ENCODE measurements at regions not wholly inside any gene's neighbourhood (a gene's known extent, or its start where the extent isn't known, plus 50 kb on each side); places are given as distances from the start of the nearest gene placed in this dataset.
"Not testable (repeated sequence)": the region's sequence is repeated elsewhere in the genome, so short reads cannot be mapped to it uniquely, and the experiment has no call there.

DNA sequence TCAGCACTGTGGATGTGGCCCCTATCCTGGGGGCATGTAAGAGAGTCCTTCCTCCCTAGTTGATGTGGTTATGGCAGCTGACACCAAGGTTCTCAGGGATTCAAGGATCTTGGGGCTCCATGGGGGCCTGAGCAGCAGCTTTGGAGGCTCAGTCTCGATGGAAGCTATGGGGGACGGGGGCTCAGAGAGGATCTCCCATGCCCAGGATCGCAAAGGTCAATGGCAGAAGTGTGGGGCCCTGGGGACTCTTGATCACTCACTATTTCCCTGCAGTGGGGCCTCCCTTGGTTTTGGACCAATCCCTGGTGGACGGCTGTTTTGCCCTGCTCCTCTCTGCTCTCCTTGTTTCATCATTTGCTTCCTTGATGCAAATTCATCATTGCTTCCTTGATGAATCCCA, 885.9 kb downstream of the CDH8 start:
- Mint-ChIP-seq H3K4me3 (no peak overlapping the region), H3K4me1 (ENCODE audit: low read depth) (no peaks in the 10 kb centered on the region), H3K9me3 (peaks cover 40% of the 10 kb centered on the region), H3K27me3 (ENCODE audit: low read depth) (no peaks in the 10 kb centered on the region), H3K36me3 (ENCODE audit: low read depth) (no peaks in the 10 kb centered on the region), H3K27ac (no peak overlapping the region)
- DNase-seq (ENCODE audit: low spot score), result no peak

GRCh38 chr16:61149709-61150108, 886.5 kb downstream of the CDH8 start:
- no peaks in the 10 kb centered on the region for H3K4me1 Mint-ChIP-seq (ENCODE audit: low read depth)
- no peak for DNase-seq (ENCODE audit: low spot score)
- H3K27ac Mint-ChIP-seq, result no peak overlapping the region

DNA sequence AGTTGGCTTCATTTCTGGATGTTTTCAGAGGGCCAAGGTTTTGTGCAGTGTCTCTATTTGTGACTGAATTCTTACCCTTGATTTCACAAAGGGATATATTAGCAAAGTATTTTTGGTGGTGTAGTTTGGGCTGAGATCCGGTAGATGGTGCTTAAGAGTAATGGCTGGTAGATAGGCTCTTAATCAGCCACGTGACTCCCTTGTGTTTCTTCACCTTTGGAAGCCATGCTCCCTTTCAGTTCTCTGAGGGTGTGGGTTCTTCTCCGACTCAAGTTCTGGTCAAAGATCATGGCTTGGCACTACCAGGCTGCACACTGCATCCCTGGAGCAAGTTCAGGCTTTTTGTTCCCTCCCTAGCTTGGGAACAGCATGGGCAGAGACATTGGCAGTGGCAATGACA, 887.3 kb downstream of the CDH8 start:
- Mint-ChIP-seq H3K4me3 (no peak overlapping the region), H3K27me3 (ENCODE audit: low read depth) (no peaks in the 10 kb centered on the region), H3K4me1 (ENCODE audit: low read depth) (no peaks in the 10 kb centered on the region), H3K27ac (no peak overlapping the region), H3K36me3 (ENCODE audit: low read depth) (no peaks in the 10 kb centered on the region), H3K9me3 (peaks cover 47% of the 10 kb centered on the region)
- no peak for DNase-seq (ENCODE audit: low spot score)

More at GRCh38 chr16:61149709-61150108, 886.5 kb downstream of the CDH8 start:
- Mint-ChIP-seq H3K27me3 (ENCODE audit: low read depth) (no peaks in the 10 kb centered on the region), H3K36me3 (ENCODE audit: low read depth) (no peaks in the 10 kb centered on the region), H3K4me3 (no peak overlapping the region), H3K9me3 (peaks cover 40% of the 10 kb centered on the region)

- H3K4me3 Mint-ChIP-seq, result no peak overlapping the region
- H3K4me1 Mint-ChIP-seq (ENCODE audit: low read depth), result no peaks in the 10 kb centered on the region
- no peak overlapping the region for H3K27ac Mint-ChIP-seq
- no peaks in the 10 kb centered on the region for H3K36me3 Mint-ChIP-seq (ENCODE audit: low read depth)
- H3K9me3 Mint-ChIP-seq, result peaks cover 63% of the 10 kb centered on the region
- no peaks in the 10 kb centered on the region for H3K27me3 Mint-ChIP-seq (ENCODE audit: low read depth)
- no peak for DNase-seq (ENCODE audit: low spot score)
These were observed 889.8 kb downstream of the CDH8 start for GRCh38 chr16:61146429-61146828.

DNA sequence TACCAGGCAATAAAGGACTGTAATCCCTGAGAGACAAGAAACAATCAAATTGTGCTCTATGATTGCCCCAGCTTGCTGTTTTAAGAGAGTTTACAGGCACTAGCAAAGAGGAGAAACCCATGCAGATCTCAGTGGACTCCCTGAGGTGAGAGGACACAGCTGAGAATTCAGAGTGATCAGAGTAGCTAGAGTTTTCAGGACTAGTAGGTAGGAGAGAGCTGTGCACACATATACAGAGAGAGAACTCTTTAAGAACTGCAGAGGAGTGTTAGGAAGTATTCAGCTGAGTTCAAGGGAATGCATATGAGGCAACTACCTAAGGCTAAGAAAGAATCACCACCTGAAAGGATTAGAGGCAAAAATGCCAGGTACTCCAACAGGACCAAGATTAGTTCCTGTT, 904.8 kb downstream of the CDH8 start:
- Mint-ChIP-seq H3K4me1 (ENCODE audit: low read depth) (no peaks in the 10 kb centered on the region), H3K27ac (no peak overlapping the region), H3K9me3 (peaks cover 45% of the 10 kb centered on the region), H3K4me3 (no peak overlapping the region), H3K27me3 (ENCODE audit: low read depth) (no peaks in the 10 kb centered on the region), H3K36me3 (ENCODE audit: low read depth) (no peaks in the 10 kb centered on the region)
- no peak for DNase-seq (ENCODE audit: low spot score)

- H3K27me3 Mint-ChIP-seq (ENCODE audit: low read depth), result no peaks in the 10 kb centered on the region
- H3K4me3 Mint-ChIP-seq, result no peak overlapping the region
- no peak for DNase-seq (ENCODE audit: low spot score)
- no peak overlapping the region for H3K27ac Mint-ChIP-seq
- H3K4me1 Mint-ChIP-seq (ENCODE audit: low read depth), result no peaks in the 10 kb centered on the region
- peaks cover 45% of the 10 kb centered on the region for H3K9me3 Mint-ChIP-seq
- no peaks in the 10 kb centered on the region for H3K36me3 Mint-ChIP-seq (ENCODE audit: low read depth)
These were observed 907.5 kb downstream of the CDH8 start for GRCh38 chr16:61128545-61129323.

- DNase-seq (ENCODE audit: low spot score), result no peak
- Mint-ChIP-seq H3K4me3 (no peak overlapping the region), H3K4me1 (ENCODE audit: low read depth) (no peaks in the 10 kb centered on the region), H3K36me3 (ENCODE audit: low read depth) (no peaks in the 10 kb centered on the region), H3K27ac (no peak overlapping the region), H3K9me3 (peaks cover 30% of the 10 kb centered on the region), H3K27me3 (ENCODE audit: low read depth) (no peaks in the 10 kb centered on the region)
These were observed 930.7 kb downstream of the CDH8 start for GRCh38 chr16:61105544-61105943.

- no peak for DNase-seq (ENCODE audit: low spot score)
- Mint-ChIP-seq H3K36me3 (ENCODE audit: low read depth) (no peaks in the 10 kb centered on the region), H3K27me3 (ENCODE audit: low read depth) (no peaks in the 10 kb centered on the region), H3K27ac (no peak overlapping the region), H3K4me1 (ENCODE audit: low read depth) (no peaks in the 10 kb centered on the region), H3K9me3 (peaks cover 43% of the 10 kb centered on the region), H3K4me3 (no peak overlapping the region)
These were observed 937.7 kb downstream of the CDH8 start for GRCh38 chr16:61098505-61098904.

DNA sequence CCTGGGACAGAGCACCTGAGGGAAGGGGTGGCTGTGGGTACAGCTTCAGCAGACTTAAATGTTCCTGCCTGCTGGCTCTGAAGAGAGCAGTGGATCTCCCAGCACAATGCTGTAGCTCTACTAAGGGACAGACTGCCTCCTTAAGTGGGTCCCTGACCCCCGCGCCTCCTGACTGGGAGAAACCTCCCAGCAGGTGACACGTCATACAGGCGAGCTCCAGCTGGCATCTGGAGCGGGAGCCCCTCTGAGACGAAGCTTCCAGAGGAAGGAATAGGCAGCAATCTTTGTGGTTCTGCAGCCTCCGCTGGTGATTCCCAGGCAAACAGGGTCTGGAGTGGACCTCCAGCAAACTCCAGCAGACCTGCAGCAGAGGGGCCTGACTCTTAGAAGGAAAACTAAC, 944.9 kb downstream of the CDH8 start:
- not testable (repeated sequence) for H3K27ac Mint-ChIP-seq; DNase-seq (ENCODE audit: low spot score); H3K27me3 Mint-ChIP-seq (ENCODE audit: low read depth); H3K36me3 Mint-ChIP-seq (ENCODE audit: low read depth); H3K4me3 Mint-ChIP-seq; H3K4me1 Mint-ChIP-seq (ENCODE audit: low read depth)
- peaks cover 58% of the 10 kb centered on the region for H3K9me3 Mint-ChIP-seq

GRCh38 chr16:61083711-61084110, 952.5 kb downstream of the CDH8 start:
- no peaks in the 10 kb centered on the region for H3K4me1 Mint-ChIP-seq (ENCODE audit: low read depth)
- no peak for DNase-seq (ENCODE audit: low spot score)
- H3K9me3 Mint-ChIP-seq, result peaks cover 45% of the 10 kb centered on the region
- no peak overlapping the region for H3K4me3 Mint-ChIP-seq
- no peaks in the 10 kb centered on the region for H3K27me3 Mint-ChIP-seq (ENCODE audit: low read depth)
- no peaks in the 10 kb centered on the region for H3K36me3 Mint-ChIP-seq (ENCODE audit: low read depth)
- no peak overlapping the region for H3K27ac Mint-ChIP-seq

- no peaks in the 10 kb centered on the region for H3K36me3 Mint-ChIP-seq (ENCODE audit: low read depth)
- no peaks in the 10 kb centered on the region for H3K27me3 Mint-ChIP-seq (ENCODE audit: low read depth)
- DNase-seq (ENCODE audit: low spot score), result no peak
- H3K27ac Mint-ChIP-seq, result no peak overlapping the region
- H3K4me1 Mint-ChIP-seq (ENCODE audit: low read depth), result no peaks in the 10 kb centered on the region
- H3K4me3 Mint-ChIP-seq, result no peak overlapping the region
- H3K9me3 Mint-ChIP-seq, result peaks cover 38% of the 10 kb centered on the region
These were observed 961.9 kb downstream of the CDH8 start for GRCh38 chr16:61074324-61074723.

GRCh38 chr16:61057635-61058034, 978.6 kb downstream of the CDH8 start:
- H3K4me3 Mint-ChIP-seq, result no peak overlapping the region
- H3K27ac Mint-ChIP-seq, result no peak overlapping the region
- H3K27me3 Mint-ChIP-seq (ENCODE audit: low read depth), result no peaks in the 10 kb centered on the region
- H3K36me3 Mint-ChIP-seq (ENCODE audit: low read depth), result no peaks in the 10 kb centered on the region
- H3K4me1 Mint-ChIP-seq (ENCODE audit: low read depth), result no peaks in the 10 kb centered on the region
- H3K9me3 Mint-ChIP-seq, result peaks cover 47% of the 10 kb centered on the region
- no peak for DNase-seq (ENCODE audit: low spot score)

- Mint-ChIP-seq H3K27ac (no peak overlapping the region), H3K9me3 (peaks cover 62% of the 10 kb centered on the region), H3K4me3 (no peak overlapping the region), H3K27me3 (ENCODE audit: low read depth) (no peaks in the 10 kb centered on the region), H3K36me3 (ENCODE audit: low read depth) (no peaks in the 10 kb centered on the region), H3K4me1 (ENCODE audit: low read depth) (no peaks in the 10 kb centered on the region)
- DNase-seq (ENCODE audit: low spot score), result no peak
These were observed 985.7 kb downstream of the CDH8 start for GRCh38 chr16:61050547-61050946.

DNA sequence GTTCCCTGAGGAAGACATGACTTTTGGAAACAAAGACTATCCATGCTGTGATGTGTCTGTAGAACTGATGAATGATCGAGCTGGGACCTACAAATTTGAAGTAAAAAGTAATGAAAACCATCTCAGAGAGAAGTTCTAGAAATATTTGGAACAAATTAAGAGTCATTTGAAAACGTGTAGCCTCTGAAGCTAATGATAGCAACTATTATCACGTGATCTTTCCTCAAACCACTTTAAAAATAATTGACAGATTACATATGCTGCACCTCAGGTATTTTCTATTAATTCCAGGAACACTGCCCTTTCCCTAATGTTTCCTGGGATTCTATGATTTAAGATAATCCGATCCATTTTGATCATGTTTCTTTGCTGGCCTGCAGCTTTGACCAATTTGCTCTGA, 990.3 kb downstream of the CDH8 start:
- Mint-ChIP-seq H3K4me1 (ENCODE audit: low read depth) (no peaks in the 10 kb centered on the region), H3K9me3 (peaks cover 70% of the 10 kb centered on the region), H3K27me3 (ENCODE audit: low read depth) (no peaks in the 10 kb centered on the region), H3K4me3 (no peak overlapping the region), H3K27ac (no peak overlapping the region), H3K36me3 (ENCODE audit: low read depth) (no peaks in the 10 kb centered on the region)
- no peak for DNase-seq (ENCODE audit: low spot score)

- Mint-ChIP-seq H3K27me3 (ENCODE audit: low read depth) (no peaks in the 10 kb centered on the region), H3K36me3 (ENCODE audit: low read depth) (no peaks in the 10 kb centered on the region), H3K9me3 (peaks cover 53% of the 10 kb centered on the region), H3K4me3 (no peak overlapping the region), H3K27ac (no peak overlapping the region), H3K4me1 (ENCODE audit: low read depth) (no peaks in the 10 kb centered on the region)
- DNase-seq (ENCODE audit: low spot score), result no peak
These were observed 993.5 kb downstream of the CDH8 start for GRCh38 chr16:61042737-61043136.
